NCI-H1694 treated with DMSO at 0.1 percent for 48 hours (cell line): ENCODE measurements at regions not wholly inside any gene's neighbourhood (a gene's known extent, or its start where the extent isn't known, plus 50 kb on each side); places are given as distances from the start of the nearest gene placed in this dataset.

Experiments used
- DNase-seq: peaks from one replicate; lab custom pipeline; 2025; lab: John Stamatoyannopoulos, UW

GRCh38 chr7:18363751-18364380, 131.7 kb upstream of the HDAC9 start:
- no peak for DNase-seq

GRCh38 chr7:18364396-18364795, 131.2 kb upstream of the HDAC9 start:
- DNase-seq, result no peak

DNA sequence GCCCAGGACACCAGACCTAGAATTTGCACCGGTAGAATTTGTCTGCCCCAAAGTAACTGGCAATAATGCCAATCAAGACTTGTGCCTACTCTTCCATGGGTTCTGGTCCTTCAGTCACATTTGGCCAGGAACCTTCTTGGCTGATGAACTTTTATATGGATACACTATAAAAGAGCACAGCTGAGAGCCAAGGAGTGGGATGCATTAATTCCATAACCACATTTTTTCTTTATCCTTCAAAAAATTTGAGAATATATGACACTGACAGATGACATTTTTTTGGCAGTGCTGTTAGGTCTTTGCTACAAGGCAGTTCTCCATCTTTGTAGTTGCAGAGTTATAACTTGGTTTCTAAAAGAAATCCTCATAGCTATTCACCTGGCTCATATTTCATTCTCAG, 129.2 kb upstream of the HDAC9 start:
- DNase-seq, result no peak

DNA sequence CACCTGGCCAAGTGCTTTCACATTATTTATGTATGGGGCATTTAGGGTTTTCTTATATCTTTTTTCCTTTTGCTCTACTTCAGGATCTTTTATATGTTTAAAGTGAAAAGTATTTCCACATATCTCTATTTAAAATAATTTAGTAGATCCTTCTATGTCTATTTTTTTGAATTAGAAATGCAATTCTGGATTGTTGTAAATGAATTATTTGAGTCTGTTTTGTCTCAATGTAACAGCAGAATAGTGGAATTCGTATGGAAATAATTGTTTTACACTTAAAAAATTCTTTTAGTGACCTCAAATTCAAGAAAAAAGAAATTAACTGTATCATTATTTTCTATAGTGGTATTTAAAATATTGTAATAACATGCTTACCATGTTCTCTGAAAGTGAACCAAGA, 126.5 kb upstream of the HDAC9 start:
- no peak for DNase-seq

GRCh38 chr7:18370633-18371032, 124.9 kb upstream of the HDAC9 start:
- no peak for DNase-seq

DNA sequence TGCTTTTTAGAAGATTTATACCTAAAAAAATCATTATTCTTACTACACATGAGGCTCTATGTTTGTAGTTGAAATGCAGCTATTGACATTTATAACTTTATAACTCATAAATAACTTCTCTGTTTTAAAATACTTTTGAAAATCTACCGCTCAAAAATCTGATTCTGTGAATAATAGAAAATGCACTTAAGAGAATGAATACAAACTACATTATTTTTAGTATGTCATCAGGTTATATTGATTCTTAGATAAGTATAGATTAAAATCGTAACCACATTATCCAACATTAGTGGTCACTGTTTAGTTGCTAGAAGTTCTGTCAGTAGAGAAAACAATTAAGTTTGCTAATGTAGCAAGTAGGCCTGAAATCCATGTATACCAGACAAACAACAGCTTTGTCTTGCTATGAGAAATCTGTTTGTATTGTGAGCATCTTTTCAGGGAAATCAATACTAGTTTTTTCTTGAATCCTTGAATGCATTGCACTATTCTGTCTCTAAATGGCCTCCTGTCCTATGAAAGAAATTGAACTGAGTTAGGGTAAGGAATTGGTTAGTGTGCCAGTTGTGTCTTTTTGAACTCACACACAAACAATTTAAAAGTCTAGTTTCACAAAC, 116.5 kb upstream of the HDAC9 start:
- no peak for DNase-seq

DNA sequence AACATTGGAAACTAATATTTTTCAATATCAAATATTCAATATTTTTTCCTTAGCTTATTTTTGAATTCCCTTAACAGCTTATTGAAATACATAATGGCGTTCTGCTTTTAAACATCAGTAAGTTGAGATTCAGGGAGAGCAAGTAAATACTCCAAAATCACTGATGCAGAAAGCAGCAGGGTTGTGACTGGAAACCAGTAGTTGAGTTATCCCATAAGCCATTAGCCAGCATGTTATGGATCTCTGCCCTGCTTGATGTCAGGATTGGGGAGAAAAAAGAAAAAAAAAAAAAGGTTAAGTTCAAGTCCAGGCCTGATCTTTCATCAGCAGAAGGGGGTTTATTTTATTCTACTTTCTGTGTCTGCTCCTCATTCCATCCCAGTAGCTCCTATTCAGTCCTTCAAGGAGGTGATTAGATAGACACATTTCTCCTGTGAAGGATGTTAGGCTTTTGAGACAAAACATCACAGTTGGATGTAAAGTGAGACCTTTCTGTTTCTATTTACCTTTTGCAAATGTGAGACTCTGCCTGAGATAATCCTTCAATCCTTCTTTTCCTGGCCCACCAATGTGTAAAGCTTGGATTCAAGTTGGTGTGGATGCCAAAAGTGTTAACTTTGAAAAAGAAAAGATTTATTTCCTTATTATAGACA, 110.9 kb upstream of the HDAC9 start:
- no peak for DNase-seq

DNA sequence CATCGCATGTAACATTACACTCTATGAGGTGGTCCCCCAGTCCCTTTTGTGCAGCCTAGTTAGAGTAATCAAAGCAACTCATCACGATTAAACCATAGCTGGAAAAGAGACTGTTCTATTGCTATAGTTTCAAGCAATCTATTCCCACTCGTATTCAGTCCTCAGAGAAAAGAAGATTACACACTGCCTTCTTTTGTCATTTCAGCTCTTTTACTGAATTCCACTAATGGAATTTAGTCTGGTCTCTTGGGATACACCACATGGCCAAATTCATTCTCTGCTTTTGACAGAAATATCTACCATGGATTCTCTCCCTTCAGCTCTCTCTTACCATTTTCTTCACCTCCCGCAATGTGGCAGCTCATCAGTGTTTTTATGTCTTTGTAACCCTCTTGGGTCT, 108.9 kb upstream of the HDAC9 start:
- DNase-seq, result no peak

GRCh38 chr7:18387191-18387735, 108.3 kb upstream of the HDAC9 start:
- DNase-seq, result no peak

DNA sequence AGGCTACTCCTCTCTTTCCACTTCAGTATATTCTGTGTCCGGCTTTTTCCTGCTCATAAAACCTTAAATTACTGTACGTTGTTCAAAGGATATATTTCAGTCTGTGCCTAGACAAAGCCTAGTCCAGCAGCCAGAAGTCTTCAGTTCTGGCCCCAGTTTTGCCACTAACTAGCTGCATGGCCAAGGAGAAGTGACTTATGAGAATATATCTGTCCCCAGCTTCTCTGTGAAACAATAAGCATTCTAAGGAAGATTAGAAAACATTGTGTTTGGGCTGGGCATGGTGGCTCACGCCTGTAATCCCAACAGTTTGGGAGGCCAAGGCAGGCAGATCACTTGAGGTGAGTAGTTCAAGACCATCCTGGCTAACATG, 105.0 kb upstream of the HDAC9 start:
- DNase-seq, result no peak

DNA sequence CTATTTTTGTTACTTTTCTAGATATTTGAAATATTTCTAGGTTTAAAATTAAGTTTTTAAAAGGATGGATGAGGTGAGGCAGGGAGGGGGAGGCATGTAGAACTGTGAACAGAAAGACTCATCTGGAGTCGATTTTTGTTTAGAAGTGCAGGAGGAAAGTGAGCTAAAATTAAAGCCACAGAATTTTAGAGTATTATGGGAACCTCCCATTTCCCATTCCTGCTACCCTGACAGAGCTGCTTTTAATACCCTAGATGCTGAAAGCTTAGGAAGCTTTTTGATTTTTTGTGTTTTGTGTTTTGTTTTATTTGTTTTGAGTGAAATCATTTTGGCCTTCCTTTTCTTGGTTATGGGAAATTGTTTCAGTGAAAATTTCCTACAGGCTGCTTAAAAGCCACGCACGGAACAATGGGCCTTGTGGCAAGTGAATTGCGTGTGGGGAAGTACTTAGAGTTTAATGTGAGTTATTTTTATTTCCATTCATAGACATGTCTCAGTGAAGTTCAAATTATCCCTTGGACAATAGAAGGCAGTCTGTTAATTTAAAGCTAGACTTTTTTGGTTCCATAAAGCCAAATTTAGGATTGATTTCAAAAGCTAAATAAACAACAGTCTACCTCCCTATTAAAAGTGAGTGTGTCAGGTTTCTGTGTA, 102.0 kb upstream of the HDAC9 start:
- DNase-seq, result no peak

DNA sequence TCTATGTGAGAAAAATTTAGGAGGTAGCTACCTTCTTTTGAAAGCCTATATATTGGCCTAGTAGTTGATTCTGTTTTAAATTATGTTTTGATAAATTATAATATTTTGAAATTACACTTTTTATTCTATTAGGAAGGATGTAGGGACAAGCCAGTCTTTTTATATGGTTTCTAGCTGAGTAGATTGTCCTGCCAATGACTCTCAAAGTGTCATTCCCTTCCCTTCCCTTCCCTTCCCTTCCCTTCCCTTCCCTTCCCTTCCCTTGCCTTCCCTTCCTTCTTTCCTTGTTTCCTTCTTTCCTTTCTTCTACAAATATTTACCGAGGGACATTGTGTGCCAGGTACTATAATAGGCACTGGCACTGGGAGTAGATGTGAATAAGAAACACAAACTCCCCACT, 99.7 kb upstream of the HDAC9 start:
- DNase-seq, result no peak

- no peak for DNase-seq
Observed at GRCh38 chr7:18396953-18397352, 98.6 kb upstream of the HDAC9 start.

GRCh38 chr7:18399436-18400235, 95.9 kb upstream of the HDAC9 start:
- no peak for DNase-seq

GRCh38 chr7:18400275-18400674, 95.3 kb upstream of the HDAC9 start:
- no peak for DNase-seq

DNA sequence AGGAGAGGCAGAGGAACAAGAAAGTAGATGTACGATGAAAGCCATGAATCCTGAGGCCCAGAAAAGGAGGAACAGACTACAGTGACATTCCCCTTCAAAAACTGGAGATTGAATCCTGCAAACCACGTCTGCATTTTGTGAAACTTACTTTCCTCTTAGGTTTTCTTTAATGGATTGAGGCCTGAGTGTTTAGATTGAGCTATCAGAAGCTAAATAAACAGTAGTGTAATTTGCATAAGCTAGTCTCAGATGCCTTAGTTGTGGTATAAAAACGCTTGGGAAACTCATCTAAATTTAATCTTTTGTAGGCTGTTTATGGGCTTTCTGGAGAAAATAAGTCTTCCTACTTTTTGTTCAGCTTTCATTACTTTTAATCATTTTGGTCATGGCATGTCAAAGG, 94.8 kb upstream of the HDAC9 start:
- no peak for DNase-seq

DNA sequence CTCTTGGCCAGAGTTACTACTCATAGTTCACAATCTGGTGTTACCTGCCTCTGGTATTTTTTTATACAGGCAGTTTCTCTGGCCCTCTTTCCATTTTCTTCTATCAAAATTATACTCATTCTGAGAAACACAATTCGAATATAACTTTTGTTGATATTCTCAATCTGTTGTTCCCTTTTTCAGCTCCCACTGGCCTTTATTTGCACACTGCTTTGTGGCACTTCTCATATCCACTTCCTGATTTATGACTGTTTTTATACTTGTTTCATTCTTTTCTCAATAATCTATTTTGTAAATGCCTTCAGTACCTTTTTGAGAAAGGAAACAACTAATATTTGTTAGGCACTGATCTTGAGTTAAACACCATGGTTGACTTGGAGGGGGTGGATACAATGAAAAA, 93.8 kb upstream of the HDAC9 start:
- no peak for DNase-seq

GRCh38 chr7:18402488-18403183, 92.9 kb upstream of the HDAC9 start:
- DNase-seq, result no peak

GRCh38 chr7:18405726-18406125, 89.8 kb upstream of the HDAC9 start:
- no peak for DNase-seq

DNA sequence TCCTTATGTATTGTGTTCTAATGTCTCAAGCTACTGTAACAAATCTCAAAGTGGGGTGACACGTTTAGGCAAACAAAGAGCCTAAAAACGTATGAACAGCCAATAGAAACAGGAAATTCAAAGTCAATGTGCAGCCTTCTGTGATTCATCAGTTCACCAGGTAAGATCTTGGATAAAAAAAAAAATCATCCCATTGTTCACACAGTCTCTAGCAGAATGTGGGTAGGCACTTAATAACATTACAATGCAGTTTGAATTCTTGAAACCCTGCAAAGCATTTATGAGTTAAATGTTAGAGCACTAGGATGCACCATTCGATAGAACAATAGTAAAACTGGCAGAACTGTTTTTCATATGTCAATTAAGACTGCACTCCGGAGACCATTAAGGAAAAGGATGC, 88.2 kb upstream of the HDAC9 start:
- DNase-seq, result no peak

DNA sequence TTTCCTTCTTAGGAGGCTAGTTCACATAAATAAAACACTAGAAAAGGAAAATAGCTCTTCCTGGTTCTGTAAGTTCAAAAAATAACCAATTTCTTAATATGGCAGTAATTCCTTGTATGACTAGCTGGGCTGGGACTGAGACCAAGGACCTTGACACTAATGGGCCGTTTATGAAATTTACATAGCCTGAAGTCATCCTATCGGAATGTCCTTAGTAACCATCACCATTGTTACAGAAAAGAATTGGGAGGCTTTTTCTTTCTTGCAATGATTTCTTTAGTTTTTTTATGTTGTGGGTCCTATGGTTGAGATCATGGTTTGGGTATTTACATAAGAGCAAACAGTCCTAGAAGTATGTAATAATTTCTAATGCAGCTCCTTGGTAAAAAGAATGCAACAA, 87.1 kb upstream of the HDAC9 start:
- DNase-seq, result no peak

- DNase-seq, result no peak
Observed at GRCh38 chr7:18408868-18409267, 86.7 kb upstream of the HDAC9 start.
